HepG2 (cell line): ENCODE measurements at regions not wholly inside any gene's neighbourhood (a gene's known extent, or its start where the extent isn't known, plus 50 kb on each side); places are given as distances from the start of the nearest gene placed in this dataset.

ENCODE experiments used
- ATAC-seq: fragments of 200-7000 bp; cut with Tn5 transposase; 3 replicates; pipeline ENCODE4 v1.9.1; 2020; ENCODE audit warnings: mild to moderate bottlenecking, moderate library complexity
- BruUV-seq: library from RNA; stranded (reverse); fragments of 400-500 nt; replicated peaks from 2 replicates; lab custom pipeline; 2021; lab: Mats Ljungman, UMichigan
- CTCF ChIA-PET: fragments of 300-600 bp; formaldehyde crosslinking; extraction: SDS; loops from one replicate; lab custom pipeline; 2021; ENCODE audit warnings: low total read pairs, inconsistent platforms, low intra/inter-chr PET ratio; lab: Yijun Ruan, JAX
- POLR2A ChIA-PET: fragments of 350-600 bp; sonication (Branson Sonifier 250); formaldehyde crosslinking; loops from one replicate; lab custom pipeline; 2020; ENCODE audit warnings: antibody characterized with exemption, inconsistent platforms; lab: Yijun Ruan, JAX
- DNase-seq: peaks from one replicate; pipeline ENCODE4 v3.0.0-alpha.2; 2015; ENCODE audit warnings: low spot score
- FAIRE-seq: peaks from 3 replicates; lab custom pipeline; 2011; peaks lifted over from hg19 to GRCh38; lab: Jason Lieb, UNC
- H2AFZ ChIP-seq: one replicate; pipeline ENCODE4 v1.6.1; 2011; ENCODE audit warnings: low read length, inconsistent platforms
- H3K27ac ChIP-seq: fragments of 300-600 bp; 3 replicates; pipeline ENCODE4 v1.8.0; 2011; ENCODE audit warnings: mixed run types, mild to moderate bottlenecking, mixed read lengths, low read length, inconsistent platforms; ENCODE audit not compliant: insufficient read depth; ENCODE audit errors: extremely low read length
- H3K27me3 ChIP-seq, 2 experiments: fragments of 200-600 bp in 1 of 2; 2 replicates in 1 of 2; 3 replicates in 1 of 2; pipeline versions ENCODE4 v1.6.0 to v1.8.0; 2011; ENCODE audit warnings: low read length in 2 of 2, mild to moderate bottlenecking in 2 of 2, moderate library complexity in 2 of 2, inconsistent platforms in 1 of 2; ENCODE audit not compliant: insufficient read depth in 2 of 2, control insufficient read depth in 1 of 2
- H3K36me3 ChIP-seq, 2 experiments: fragments of 200-600 bp in 1 of 2; replicated peaks in 1 of 2; 2 replicates in 1 of 2; 3 replicates in 1 of 2; pipeline versions ENCODE4 v1.5.1 to v1.8.0; 2011; ENCODE audit warnings: low read length in 2 of 2, inconsistent platforms in 1 of 2; ENCODE audit not compliant: insufficient read depth in 2 of 2, control insufficient read depth in 1 of 2
- H3K4me1 ChIP-seq: 2 replicates; pipeline ENCODE4 v1.5.1; 2012; ENCODE audit warnings: low read length, inconsistent platforms; ENCODE audit not compliant: insufficient read depth
- H3K4me2 ChIP-seq: 2 replicates; pipeline ENCODE4 v1.6.0; 2011; ENCODE audit warnings: low read depth, low read length, inconsistent platforms
- H3K4me3 ChIP-seq, 3 experiments: fragments of 200-600 bp in 1 of 3; sonication (generic), shearing (Covaris generic) in 1 of 3; replicated peaks in 1 of 3; 2 replicates each; pipeline ENCODE4 v1.5.1; 2011 to 2016; ENCODE audit warnings: low read length in 3 of 3, inconsistent platforms in 2 of 3, low read depth in 2 of 3, mild to moderate bottlenecking in 2 of 3, control low read depth in 1 of 3, mixed read lengths in 1 of 3; ENCODE audit not compliant: insufficient read depth in 1 of 3
- H3K79me2 ChIP-seq: one replicate; pipeline ENCODE4 v1.6.1; 2011; ENCODE audit warnings: low read length, inconsistent platforms; ENCODE audit not compliant: insufficient read depth
- H3K9ac ChIP-seq: 2 replicates; pipeline ENCODE4 v1.6.0; 2011; ENCODE audit warnings: mild to moderate bottlenecking, low read depth, low read length, inconsistent platforms; ENCODE audit not compliant: insufficient read depth
- H3K9me3 ChIP-seq: 2 replicates; pipeline ENCODE4 v1.5.1; 2012; ENCODE audit warnings: mild to moderate bottlenecking, low read length
- H4K20me1 ChIP-seq: 2 replicates; pipeline ENCODE4 v1.6.0; 2011; ENCODE audit warnings: inconsistent platforms, mild to moderate bottlenecking, low read length, moderate library complexity; ENCODE audit not compliant: insufficient read depth
- EHMT2 ChIP-seq: fragments of 200-600 bp; sonication (generic); IDR thresholded peaks from 2 replicates; pipeline ENCODE4 v1.7.0; 2017; ENCODE audit warnings: antibody characterized with exemption, low read depth, low read length, borderline replicate concordance
- GMEB2 ChIP-seq: IDR thresholded peaks from 2 replicates; pipeline ENCODE4 v1.6.1; 2016; ENCODE audit warnings: missing biosample characterization, missing genetic modification reagents, low read depth
- PHF21A ChIP-seq: sonication (generic); formaldehyde crosslinking; IDR thresholded peaks from 2 replicates; pipeline ENCODE4 v1.5.0; 2020; ENCODE audit warnings: mild to moderate bottlenecking, missing genetic modification reagents
- RBAK ChIP-seq: sonication (generic); formaldehyde crosslinking; IDR thresholded peaks from 2 replicates; pipeline ENCODE4 v1.5.1; 2020; ENCODE audit warnings: mild to moderate bottlenecking, missing genetic modification reagents
- ZMYM4 ChIP-seq: sonication (generic); formaldehyde crosslinking; IDR thresholded peaks from 2 replicates; pipeline ENCODE4 v1.8.1; 2023; ENCODE audit warnings: mild to moderate bottlenecking, missing genetic modification reagents
- ZNF33B ChIP-seq: sonication (generic); formaldehyde crosslinking; IDR thresholded peaks from 2 replicates; pipeline ENCODE4 v1.5.1; 2020; ENCODE audit warnings: mild to moderate bottlenecking, missing genetic modification reagents
- ZNF362 ChIP-seq: sonication (generic); formaldehyde crosslinking; IDR thresholded peaks from 2 replicates; pipeline ENCODE4 v1.4.0; 2020; ENCODE audit warnings: missing genetic modification reagents, mild to moderate bottlenecking, borderline replicate concordance
- ZNF629 ChIP-seq: sonication (generic); formaldehyde crosslinking; conservative IDR thresholded peaks from 2 replicates; pipeline ENCODE4 v1.5.0; 2020; ENCODE audit warnings: missing genetic modification reagents
- ZNF703 ChIP-seq: sonication (generic); formaldehyde crosslinking; IDR thresholded peaks from 2 replicates; pipeline ENCODE4 v1.5.1; 2020; ENCODE audit warnings: missing genetic modification reagents, mild to moderate bottlenecking, moderate library complexity, borderline replicate concordance
- WGBS: methylation state at CpG from one replicate; pipeline ENCODE4 v1.1.6; 2017; ENCODE audit warnings: low lambda C conversion rate; 5-methylcytosine and 5-hydroxymethylcytosine counted together
- in situ Hi-C: cut with HindIII; loops from 2 replicates; pipeline ENCODE4 v1.10.0; 2017; ENCODE audit warnings: low pct_unique_long_range_greater_than_20kb; ENCODE audit not compliant: extremely low pct_ligation_motif_present
- intact Hi-C: fragments of 100-400 bp; cut with micrococcal nuclease; formaldehyde crosslinking; loops from one replicate; pipeline ENCODE4 v1.10.0; 2022; ENCODE audit not compliant: unreplicated experiment
- TF ChIP-seq, protein P1 (sequence below): sonication (generic); formaldehyde crosslinking; IDR thresholded peaks from 2 replicates; pipeline ENCODE4 v1.8.0; 2023; ENCODE audit warnings: mild to moderate bottlenecking, missing genetic modification reagents
- TF ChIP-seq, protein P2 (sequence below): sonication (generic); formaldehyde crosslinking; IDR thresholded peaks from 2 replicates; pipeline ENCODE4 v1.4.0; 2020; ENCODE audit warnings: missing genetic modification reagents
- TF ChIP-seq, protein P3 (sequence below): sonication (generic); formaldehyde crosslinking; IDR thresholded peaks from 2 replicates; pipeline ENCODE4 v1.5.0; 2020; ENCODE audit warnings: missing genetic modification reagents

DNA sequence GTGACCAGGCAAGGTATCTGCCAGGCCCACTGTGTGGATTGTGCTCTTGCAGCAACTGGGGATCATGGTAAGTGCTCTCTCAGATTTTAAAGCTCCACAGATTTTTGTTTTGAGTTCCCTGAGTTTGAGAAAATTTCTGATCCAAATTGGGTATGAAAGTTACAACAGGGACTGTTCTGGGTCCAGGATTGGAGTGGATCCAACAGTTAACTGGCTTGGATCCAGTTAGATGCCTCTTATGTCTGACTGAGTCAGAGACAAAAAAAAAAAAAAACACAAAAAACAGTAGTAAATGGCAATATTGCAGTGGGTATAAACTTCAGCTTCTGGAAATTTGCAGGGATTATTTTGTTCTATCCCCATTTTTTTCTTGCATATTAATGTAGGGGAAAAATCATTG lies 598.8 kb downstream of the C12orf50 start:
- no peak overlapping the region for H2AFZ ChIP-seq
- H3K9ac ChIP-seq: no peak overlapping the region
- no peak overlapping the region for H3K4me2 ChIP-seq
- BruUV-seq: no TSS peak
- TF ChIP-seq, protein P1, sequence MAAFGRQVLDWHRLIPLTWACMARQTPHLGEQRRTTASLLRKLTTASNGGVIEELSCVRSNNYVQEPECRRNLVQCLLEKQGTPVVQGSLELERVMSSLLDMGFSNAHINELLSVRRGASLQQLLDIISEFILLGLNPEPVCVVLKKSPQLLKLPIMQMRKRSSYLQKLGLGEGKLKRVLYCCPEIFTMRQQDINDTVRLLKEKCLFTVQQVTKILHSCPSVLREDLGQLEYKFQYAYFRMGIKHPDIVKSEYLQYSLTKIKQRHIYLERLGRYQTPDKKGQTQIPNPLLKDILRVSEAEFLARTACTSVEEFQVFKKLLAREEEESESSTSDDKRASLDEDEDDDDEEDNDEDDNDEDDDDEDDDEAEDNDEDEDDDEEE (CRISPR knock-in tag): no peak
- in situ Hi-C loops (no loop called here), intact Hi-C loops (no loop called here)
- no peaks in the 10 kb centered on the region for H4K20me1 ChIP-seq
- H3K36me3 ChIP-seq: no peaks in the 10 kb centered on the region
- FAIRE-seq (no peak), ATAC-seq (no peak), DNase-seq (no peak)
- ChIA-PET POLR2A (no interaction called here), CTCF (no interaction called here)
- H3K27ac ChIP-seq: no peak overlapping the region
- H3K9me3 ChIP-seq: peaks cover 95% of the 10 kb centered on the region
- no peaks in the 10 kb centered on the region for H3K79me2 ChIP-seq
- H3K27me3 ChIP-seq: no peaks in the 10 kb centered on the region
- H3K4me3 ChIP-seq: no peak overlapping the region
- no peaks in the 10 kb centered on the region for H3K4me1 ChIP-seq

DNA sequence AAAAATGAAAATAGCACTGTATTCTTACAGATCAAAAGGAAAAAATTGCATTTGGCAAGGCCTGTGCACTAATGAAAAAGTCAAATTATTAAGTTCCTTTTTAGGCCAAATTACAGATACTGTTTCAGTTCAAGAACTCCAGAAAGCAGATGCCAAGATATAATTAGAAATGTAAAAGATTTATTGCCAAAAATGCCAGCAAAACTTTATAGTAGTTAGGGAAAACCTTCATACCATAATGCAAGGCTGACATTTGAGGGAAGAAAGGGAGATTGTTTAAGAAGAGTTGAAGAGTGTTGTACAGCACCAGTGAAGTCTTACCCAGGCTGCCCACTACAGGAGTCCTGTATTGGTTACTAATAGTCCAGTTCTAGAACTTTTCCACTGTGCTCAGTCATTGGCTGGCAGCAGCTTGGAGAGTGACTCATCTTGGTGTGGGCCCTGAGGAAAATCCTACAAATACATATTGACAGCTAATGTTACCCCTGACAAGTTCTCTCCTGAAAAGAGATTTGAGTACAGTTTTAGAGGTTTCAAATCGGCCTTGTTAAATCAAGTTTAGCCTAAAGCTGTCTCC lies 600.4 kb downstream of the C12orf50 start:
- POLR2A ChIA-PET: no interaction called here
- no peaks in the 10 kb centered on the region for H3K4me1 ChIP-seq
- no peaks in the 10 kb centered on the region for H4K20me1 ChIP-seq
- ATAC-seq: no peak
- peaks cover 91% of the 10 kb centered on the region for H3K9me3 ChIP-seq
- no peak for DNase-seq
- no peak overlapping the region for H3K4me2 ChIP-seq
- no peaks in the 10 kb centered on the region for H3K36me3 ChIP-seq
- H3K27ac ChIP-seq: no peak overlapping the region
- 0% methylated on average over 1 of the region's 1 CpG for WGBS
- H3K79me2 ChIP-seq: no peaks in the 10 kb centered on the region
- no peaks in the 10 kb centered on the region for H3K27me3 ChIP-seq
- no peak for FAIRE-seq
- CTCF ChIA-PET: no interaction called here
- no peak overlapping the region for H3K4me3 ChIP-seq
- no peak overlapping the region for H3K9ac ChIP-seq
- in situ Hi-C loops (no loop called here), intact Hi-C loops (no loop called here)
- H2AFZ ChIP-seq: no peak overlapping the region
- BruUV-seq: no TSS peak
- TF ChIP-seq, protein P2, sequence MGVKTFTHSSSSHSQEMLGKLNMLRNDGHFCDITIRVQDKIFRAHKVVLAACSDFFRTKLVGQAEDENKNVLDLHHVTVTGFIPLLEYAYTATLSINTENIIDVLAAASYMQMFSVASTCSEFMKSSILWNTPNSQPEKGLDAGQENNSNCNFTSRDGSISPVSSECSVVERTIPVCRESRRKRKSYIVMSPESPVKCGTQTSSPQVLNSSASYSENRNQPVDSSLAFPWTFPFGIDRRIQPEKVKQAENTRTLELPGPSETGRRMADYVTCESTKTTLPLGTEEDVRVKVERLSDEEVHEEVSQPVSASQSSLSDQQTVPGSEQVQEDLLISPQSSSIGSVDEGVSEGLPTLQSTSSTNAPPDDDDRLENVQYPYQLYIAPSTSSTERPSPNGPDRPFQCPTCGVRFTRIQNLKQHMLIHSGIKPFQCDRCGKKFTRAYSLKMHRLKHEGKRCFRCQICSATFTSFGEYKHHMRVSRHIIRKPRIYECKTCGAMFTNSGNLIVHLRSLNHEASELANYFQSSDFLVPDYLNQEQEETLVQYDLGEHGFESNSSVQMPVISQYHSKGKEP (CRISPR knock-in tag): no peak
- TF ChIP-seq, protein P3, sequence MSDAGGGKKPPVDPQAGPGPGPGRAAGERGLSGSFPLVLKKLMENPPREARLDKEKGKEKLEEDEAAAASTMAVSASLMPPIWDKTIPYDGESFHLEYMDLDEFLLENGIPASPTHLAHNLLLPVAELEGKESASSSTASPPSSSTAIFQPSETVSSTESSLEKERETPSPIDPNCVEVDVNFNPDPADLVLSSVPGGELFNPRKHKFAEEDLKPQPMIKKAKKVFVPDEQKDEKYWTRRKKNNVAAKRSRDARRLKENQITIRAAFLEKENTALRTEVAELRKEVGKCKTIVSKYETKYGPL (CRISPR knock-in tag): no peak
- TF ChIP-seq ZNF33B (CRISPR knock-in tag) (no peak), ZNF703 (CRISPR knock-in tag) (no peak), ZMYM4 (CRISPR knock-in tag) (no peak), GMEB2 (no peak), ZNF362 (no peak), ZNF629 (no peak), RBAK (CRISPR knock-in tag) (no peak), PHF21A (CRISPR knock-in tag) (no peak), EHMT2 (no peak)
